GM19035 (cell line): ENCODE measurements at regions not wholly inside any gene's neighbourhood (a gene's known extent, or its start where the extent isn't known, plus 50 kb on each side); places are given as distances from the start of the nearest gene placed in this dataset.
A peak's percentile ranks its signal among the peaks of the same experiment; 100 is the strongest.
"Not testable (repeated sequence)": the region's sequence is repeated elsewhere in the genome, so short reads cannot be mapped to it uniquely, and the experiment has no call there.

Source experiments
- ATAC-seq: cut with Tn5 transposase; IDR thresholded peaks from one replicate; pipeline ENCODE4 v1.9.1; 2021; ENCODE audit not compliant: unreplicated experiment

GRCh38 chr10:123309731-123310130 is 155.5 kb downstream of the BUB3 start:
- no peak for ATAC-seq

- ATAC-seq = no peak
Observed at GRCh38 chr10:123316776-123317175, 162.6 kb downstream of the BUB3 start.

GRCh38 chr10:123318516-123318915 is 164.3 kb downstream of the BUB3 start:
- no peak for ATAC-seq

- ATAC-seq = no peak
Observed at GRCh38 chr10:123320091-123320490, 165.9 kb downstream of the BUB3 start.

GRCh38 chr10:123323884-123324283 is 169.7 kb downstream of the BUB3 start:
- no peak for ATAC-seq

- ATAC-seq = no peak
Observed at GRCh38 chr10:123325663-123326190, 171.5 kb downstream of the BUB3 start.

- no peak for ATAC-seq
Observed at GRCh38 chr10:123326674-123327073, 172.5 kb downstream of the BUB3 start.

GRCh38 chr10:123327450-123327849 is 173.2 kb downstream of the BUB3 start:
- peak; percentile 86 for ATAC-seq

GRCh38 chr10:123327896-123328295 is 173.7 kb downstream of the BUB3 start:
- ATAC-seq = no peak

- no peak for ATAC-seq
Observed at GRCh38 chr10:123331438-123331837, 177.2 kb downstream of the BUB3 start.

- no peak for ATAC-seq
Observed at GRCh38 chr10:123346581-123346980, 192.4 kb downstream of the BUB3 start.

- ATAC-seq = no peak
Observed at GRCh38 chr10:123348691-123349572, 194.7 kb downstream of the BUB3 start.

GRCh38 chr10:123351715-123352114 is 197.5 kb downstream of the BUB3 start:
- ATAC-seq = no peak

- ATAC-seq = no peak
Observed at GRCh38 chr10:123354521-123354920, 200.3 kb downstream of the BUB3 start.

GRCh38 chr10:123355748-123356481 is 201.7 kb downstream of the BUB3 start:
- ATAC-seq = no peak

- no peak for ATAC-seq
Observed at GRCh38 chr10:123356799-123357198, 202.6 kb downstream of the BUB3 start.

GRCh38 chr10:123357421-123357930 is 203.3 kb downstream of the BUB3 start:
- no peak for ATAC-seq

GRCh38 chr10:123359539-123359938 is 205.3 kb downstream of the BUB3 start:
- no peak for ATAC-seq

GRCh38 chr10:123361832-123362231 is 207.6 kb downstream of the BUB3 start:
- no peak for ATAC-seq

GRCh38 chr10:123367195-123367594 is 213.0 kb downstream of the BUB3 start:
- ATAC-seq = no peak

GRCh38 chr10:123371626-123372025 is 217.4 kb downstream of the BUB3 start:
- ATAC-seq = not testable (repeated sequence)

- ATAC-seq = no peak
Observed at GRCh38 chr10:123373591-123373990, 219.4 kb downstream of the BUB3 start.
